ENCODE measurements at regions not wholly inside any gene's neighbourhood (a gene's known extent, or its start where the extent isn't known, plus 50 kb on each side); places are given as distances from the start of the nearest gene placed in this dataset.

DNA sequence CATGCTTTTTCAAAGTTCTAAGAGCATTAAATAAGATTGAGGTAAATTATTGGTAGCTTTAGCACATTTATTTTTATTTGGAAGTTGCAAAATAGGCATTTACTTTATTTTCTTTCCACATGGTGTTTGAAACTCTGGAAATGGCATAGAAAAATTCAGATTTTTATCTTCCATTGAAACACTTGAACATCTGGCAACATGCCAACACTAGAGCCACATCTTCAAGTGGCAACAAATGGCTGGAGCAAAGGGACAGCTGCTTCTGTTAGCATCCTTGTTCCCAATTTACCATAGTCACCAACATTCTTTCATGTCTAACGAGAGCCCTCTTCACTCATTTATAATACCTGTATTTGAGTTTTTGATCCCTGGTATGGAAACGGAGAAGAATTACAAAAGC lies 539.9 kb downstream of the ZNF608 start:
- no peak for TF ChIP-seq KAT7 (CRISPR knock-in tag; IDR thresholded peaks at IDR 0.05; ENCODE audit: borderline replicate concordance)
- TF ChIP-seq, protein P1, sequence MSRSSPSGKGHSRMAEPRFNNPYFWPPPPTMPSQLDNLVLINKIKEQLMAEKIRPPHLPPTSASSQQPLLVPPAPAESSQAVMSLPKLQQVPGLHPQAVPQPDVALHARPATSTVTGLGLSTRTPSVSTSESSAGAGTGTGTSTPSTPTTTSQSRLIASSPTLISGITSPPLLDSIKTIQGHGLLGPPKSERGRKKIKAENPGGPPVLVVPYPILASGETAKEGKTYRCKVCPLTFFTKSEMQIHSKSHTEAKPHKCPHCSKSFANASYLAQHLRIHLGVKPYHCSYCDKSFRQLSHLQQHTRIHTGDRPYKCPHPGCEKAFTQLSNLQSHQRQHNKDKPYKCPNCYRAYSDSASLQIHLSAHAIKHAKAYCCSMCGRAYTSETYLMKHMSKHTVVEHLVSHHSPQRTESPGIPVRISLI (CRISPR knock-in tag; IDR thresholded peaks at IDR 0.05; ENCODE audit: borderline replicate concordance) = no peak
- TF ChIP-seq, protein P2, sequence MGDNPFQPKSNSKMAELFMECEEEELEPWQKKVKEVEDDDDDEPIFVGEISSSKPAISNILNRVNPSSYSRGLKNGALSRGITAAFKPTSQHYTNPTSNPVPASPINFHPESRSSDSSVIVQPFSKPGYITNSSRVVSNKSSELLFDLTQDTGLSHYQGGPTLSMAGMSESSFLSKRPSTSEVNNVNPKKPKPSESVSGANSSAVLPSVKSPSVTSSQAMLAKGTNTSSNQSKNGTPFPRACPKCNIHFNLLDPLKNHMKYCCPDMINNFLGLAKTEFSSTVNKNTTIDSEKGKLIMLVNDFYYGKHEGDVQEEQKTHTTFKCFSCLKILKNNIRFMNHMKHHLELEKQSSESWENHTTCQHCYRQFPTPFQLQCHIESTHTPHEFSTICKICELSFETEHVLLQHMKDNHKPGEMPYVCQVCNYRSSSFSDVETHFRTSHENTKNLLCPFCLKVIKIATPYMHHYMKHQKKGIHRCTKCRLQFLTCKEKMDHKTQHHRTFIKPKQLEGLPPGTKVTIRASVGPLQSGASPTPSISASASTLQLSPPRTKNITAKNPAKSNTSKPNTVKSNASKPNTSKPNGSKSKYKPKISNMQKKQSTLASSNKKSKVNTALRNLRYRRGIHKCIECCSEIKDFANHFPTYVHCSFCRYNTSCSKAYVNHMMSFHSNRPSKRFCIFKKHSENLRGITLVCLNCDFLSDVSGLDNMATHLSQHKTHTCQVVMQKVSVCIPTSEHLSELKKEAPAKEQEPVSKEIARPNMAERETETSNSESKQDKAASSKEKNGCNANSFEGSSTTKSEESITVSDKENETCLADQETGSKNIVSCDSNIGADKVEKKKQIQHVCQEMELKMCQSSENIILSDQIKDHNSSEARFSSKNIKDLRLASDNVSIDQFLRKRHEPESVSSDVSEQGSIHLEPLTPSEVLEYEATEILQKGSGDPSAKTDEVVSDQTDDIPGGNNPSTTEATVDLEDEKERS (CRISPR knock-in tag; IDR thresholded peaks at IDR 0.05) = no peak
- no peak for TF ChIP-seq CREM (IDR thresholded peaks at IDR 0.05)
- TF ChIP-seq CREM (CRISPR knock-in tag; IDR thresholded peaks at IDR 0.05) = no peak
- TF ChIP-seq, protein P3, sequence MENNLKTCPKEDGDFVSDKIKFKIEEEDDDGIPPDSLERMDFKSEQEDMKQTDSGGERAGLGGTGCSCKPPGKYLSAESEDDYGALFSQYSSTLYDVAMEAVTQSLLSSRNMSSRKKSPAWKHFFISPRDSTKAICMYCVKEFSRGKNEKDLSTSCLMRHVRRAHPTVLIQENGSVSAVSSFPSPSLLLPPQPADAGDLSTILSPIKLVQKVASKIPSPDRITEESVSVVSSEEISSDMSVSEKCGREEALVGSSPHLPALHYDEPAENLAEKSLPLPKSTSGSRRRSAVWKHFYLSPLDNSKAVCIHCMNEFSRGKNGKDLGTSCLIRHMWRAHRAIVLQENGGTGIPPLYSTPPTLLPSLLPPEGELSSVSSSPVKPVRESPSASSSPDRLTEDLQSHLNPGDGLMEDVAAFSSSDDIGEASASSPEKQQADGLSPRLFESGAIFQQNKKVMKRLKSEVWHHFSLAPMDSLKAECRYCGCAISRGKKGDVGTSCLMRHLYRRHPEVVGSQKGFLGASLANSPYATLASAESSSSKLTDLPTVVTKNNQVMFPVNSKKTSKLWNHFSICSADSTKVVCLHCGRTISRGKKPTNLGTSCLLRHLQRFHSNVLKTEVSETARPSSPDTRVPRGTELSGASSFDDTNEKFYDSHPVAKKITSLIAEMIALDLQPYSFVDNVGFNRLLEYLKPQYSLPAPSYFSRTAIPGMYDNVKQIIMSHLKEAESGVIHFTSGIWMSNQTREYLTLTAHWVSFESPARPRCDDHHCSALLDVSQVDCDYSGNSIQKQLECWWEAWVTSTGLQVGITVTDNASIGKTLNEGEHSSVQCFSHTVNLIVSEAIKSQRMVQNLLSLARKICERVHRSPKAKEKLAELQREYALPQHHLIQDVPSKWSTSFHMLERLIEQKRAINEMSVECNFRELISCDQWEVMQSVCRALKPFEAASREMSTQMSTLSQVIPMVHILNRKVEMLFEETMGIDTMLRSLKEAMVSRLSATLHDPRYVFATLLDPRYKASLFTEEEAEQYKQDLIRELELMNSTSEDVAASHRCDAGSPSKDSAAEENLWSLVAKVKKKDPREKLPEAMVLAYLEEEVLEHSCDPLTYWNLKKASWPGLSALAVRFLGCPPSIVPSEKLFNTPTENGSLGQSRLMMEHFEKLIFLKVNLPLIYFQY (CRISPR knock-in tag; IDR thresholded peaks at IDR 0.05; ENCODE audit: borderline replicate concordance) = no peak
- TF ChIP-seq, protein P4, sequence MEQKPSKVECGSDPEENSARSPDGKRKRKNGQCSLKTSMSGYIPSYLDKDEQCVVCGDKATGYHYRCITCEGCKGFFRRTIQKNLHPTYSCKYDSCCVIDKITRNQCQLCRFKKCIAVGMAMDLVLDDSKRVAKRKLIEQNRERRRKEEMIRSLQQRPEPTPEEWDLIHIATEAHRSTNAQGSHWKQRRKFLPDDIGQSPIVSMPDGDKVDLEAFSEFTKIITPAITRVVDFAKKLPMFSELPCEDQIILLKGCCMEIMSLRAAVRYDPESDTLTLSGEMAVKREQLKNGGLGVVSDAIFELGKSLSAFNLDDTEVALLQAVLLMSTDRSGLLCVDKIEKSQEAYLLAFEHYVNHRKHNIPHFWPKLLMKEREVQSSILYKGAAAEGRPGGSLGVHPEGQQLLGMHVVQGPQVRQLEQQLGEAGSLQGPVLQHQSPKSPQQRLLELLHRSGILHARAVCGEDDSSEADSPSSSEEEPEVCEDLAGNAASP (CRISPR knock-in tag; IDR thresholded peaks at IDR 0.05; ENCODE audit: borderline replicate concordance) = no peak
- no peak for TF ChIP-seq ZBTB42 (CRISPR knock-in tag; IDR thresholded peaks at IDR 0.05)
- no peak for TF ChIP-seq GFI1 (CRISPR knock-in tag; IDR thresholded peaks at IDR 0.05; ENCODE audit: borderline replicate concordance)
- TF ChIP-seq, protein P5, sequence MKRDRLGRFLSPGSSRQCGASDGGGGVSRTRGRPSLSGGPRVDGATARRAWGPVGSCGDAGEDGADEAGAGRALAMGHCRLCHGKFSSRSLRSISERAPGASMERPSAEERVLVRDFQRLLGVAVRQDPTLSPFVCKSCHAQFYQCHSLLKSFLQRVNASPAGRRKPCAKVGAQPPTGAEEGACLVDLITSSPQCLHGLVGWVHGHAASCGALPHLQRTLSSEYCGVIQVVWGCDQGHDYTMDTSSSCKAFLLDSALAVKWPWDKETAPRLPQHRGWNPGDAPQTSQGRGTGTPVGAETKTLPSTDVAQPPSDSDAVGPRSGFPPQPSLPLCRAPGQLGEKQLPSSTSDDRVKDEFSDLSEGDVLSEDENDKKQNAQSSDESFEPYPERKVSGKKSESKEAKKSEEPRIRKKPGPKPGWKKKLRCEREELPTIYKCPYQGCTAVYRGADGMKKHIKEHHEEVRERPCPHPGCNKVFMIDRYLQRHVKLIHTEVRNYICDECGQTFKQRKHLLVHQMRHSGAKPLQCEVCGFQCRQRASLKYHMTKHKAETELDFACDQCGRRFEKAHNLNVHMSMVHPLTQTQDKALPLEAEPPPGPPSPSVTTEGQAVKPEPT (CRISPR knock-in tag; IDR thresholded peaks at IDR 0.05; ENCODE audit: low read depth) = no peak
- TF ChIP-seq TRIM24 (CRISPR knock-in tag; IDR thresholded peaks at IDR 0.05) = no peak
- TF ChIP-seq ZNF383 (CRISPR knock-in tag; IDR thresholded peaks at IDR 0.05; ENCODE audit: borderline replicate concordance) = no peak
